ENCODE measurements at regions not wholly inside any gene's neighbourhood (a gene's known extent, or its start where the extent isn't known, plus 50 kb on each side); places are given as distances from the start of the nearest gene placed in this dataset.

DNA sequence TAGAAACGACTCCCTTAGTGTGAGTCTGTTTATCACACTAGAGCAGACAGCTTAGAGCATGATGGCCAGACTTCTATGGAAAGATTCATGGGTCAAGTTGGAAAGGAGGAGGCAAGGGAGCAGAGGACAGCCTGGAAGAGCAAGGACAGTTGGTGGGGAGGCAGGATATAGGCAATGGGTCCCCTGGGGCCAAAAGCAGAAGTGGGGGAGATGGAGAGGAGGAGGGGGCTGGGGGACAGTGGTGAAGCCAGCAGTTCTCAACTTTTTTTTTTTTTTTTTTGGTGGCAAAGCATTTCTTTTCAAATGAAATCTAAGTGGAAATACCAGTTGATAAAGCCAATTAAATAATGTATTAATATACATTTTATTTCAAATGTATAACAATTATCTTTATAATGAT is 197.9 kb downstream of the HRH4 start:
- Mint-ChIP-seq H3K36me3 (ENCODE audit: insufficient read depth) (peaks cover 2% of the 10 kb centered on the region), H3K4me3 (no peak overlapping the region), H3K4me1 (ENCODE audit: low read depth) (peaks cover 17% of the 10 kb centered on the region), H3K9me3 (no peaks in the 10 kb centered on the region), H3K27me3 (ENCODE audit: low read depth) (peaks cover 7% of the 10 kb centered on the region)
- ATAC-seq: no peak
- DNase-seq: no peak

DNA sequence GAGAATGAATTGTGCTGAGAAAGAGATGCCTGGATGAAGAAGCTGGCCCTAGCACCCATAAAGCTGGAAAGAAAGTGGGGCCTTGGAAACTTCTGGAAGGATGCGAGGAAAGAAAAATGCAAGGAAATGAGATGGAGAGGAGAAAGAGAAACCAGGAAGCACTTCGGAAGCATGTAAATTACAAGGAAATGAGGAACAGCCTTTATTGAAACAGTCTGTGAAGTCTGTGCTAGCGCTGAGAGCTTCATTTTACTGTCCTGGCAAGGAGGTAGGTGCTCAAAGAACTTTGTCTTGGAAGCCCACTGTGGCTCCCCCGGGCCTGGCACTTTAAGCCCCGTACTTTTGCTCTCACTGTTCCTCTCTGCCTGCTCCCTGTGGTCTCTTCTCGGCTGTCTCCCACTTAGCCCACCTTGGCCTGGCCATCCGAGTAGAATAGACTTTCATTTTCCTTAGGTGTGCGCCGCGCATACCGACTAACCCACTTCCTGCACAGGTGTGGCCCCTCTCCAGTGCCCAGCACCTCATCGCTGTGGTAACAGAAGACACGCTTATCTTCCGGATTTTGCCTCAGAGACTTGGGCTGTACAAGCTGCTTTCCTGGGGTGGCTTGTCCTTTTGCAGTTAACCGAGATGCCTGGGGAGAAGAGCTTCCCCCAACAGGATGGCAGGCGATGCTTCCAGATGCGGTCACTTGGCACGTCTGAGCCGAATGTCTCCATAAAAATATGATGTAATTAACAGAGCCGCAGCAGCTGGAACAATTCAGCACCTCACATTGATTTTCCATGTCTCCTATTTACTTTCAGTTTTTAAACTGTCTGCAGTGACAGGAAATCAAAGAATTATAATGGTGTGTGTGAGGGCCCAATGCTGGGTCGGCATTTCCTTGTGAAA is 199.6 kb downstream of the HRH4 start:
- Mint-ChIP-seq H3K36me3 (ENCODE audit: insufficient read depth) (peaks cover 2% of the 10 kb centered on the region), H3K27me3 (ENCODE audit: low read depth) (peaks cover 13% of the 10 kb centered on the region), H3K4me1 (ENCODE audit: low read depth) (peaks cover 17% of the 10 kb centered on the region), H3K9me3 (no peaks in the 10 kb centered on the region), H3K4me3 (peak overlapping the region; percentile 72)
- peak; percentile 63 to 72 for ATAC-seq
- DNase-seq: no peak

DNA sequence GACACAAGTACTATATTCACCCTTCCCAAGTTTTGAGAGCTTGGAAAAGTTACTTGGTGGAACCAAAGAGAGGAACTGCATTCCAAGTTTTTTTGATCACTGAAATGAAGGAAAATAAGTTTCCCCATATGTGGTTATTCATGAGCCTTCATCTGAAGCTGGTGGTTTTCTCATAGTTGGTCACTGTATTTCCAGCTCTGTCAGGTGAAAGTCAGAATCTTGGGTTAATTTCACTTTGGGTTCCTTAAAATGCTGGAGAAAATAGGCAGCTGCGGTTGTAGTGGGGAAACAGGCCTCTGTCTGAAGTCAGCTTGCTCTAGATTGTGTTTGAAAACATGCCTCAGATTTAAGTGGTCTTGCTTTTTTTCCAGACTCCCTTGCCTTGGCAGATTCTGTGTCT is 200.5 kb downstream of the HRH4 start:
- peaks cover 13% of the 10 kb centered on the region for H3K27me3 Mint-ChIP-seq (ENCODE audit: low read depth)
- peaks cover 17% of the 10 kb centered on the region for H3K4me1 Mint-ChIP-seq (ENCODE audit: low read depth)
- DNase-seq: no peak
- H3K4me3 Mint-ChIP-seq: no peak overlapping the region
- ATAC-seq: no peak
- no peaks in the 10 kb centered on the region for H3K9me3 Mint-ChIP-seq
- H3K36me3 Mint-ChIP-seq (ENCODE audit: insufficient read depth): peaks cover 2% of the 10 kb centered on the region

DNA sequence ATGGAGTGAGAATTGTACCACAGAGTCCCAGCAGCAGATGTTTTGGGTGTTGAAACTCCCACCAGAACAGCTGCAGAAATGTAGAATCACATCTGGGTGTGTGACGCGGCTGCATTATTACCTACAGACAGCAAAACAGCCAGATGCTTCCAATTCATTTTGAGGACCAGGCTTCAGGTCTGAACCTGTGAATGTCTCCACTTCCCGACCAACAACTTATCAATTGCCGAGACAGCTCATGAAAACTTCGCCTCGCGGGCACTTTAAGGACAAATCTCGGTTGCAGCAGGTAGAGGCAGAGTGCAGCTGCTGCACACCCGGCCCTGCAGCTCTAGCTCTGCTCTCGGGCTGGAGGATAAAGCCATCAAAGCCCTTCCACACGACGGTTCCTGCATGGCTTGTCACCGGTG is 202.0 kb downstream of the HRH4 start:
- DNase-seq (no peak), ATAC-seq (no peak)
- H3K4me1 Mint-ChIP-seq (ENCODE audit: low read depth): peaks cover 17% of the 10 kb centered on the region
- no peak overlapping the region for H3K4me3 Mint-ChIP-seq
- H3K27me3 Mint-ChIP-seq (ENCODE audit: low read depth): peaks cover 13% of the 10 kb centered on the region
- H3K36me3 Mint-ChIP-seq (ENCODE audit: insufficient read depth): peaks cover 2% of the 10 kb centered on the region
- H3K9me3 Mint-ChIP-seq: no peaks in the 10 kb centered on the region

DNA sequence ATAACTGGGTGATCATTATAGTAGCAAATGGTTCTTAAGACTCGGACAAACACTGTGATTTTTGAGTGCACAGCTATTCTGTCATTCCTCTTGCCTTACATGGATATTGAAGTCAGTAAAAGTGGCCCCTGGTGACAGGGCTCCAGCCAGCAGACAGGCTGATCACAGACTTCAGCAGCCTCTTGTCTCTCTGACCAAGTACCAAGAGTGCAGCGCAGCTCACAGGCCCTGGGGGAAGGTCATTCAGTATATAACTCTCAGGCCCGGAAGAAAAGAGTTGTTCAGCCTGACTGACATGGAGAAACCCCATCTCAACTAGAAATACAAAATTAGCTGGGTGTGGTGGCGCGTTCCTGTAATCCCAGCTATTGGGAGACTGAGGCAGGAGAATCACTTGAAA is 202.6 kb downstream of the HRH4 start:
- H3K4me1 Mint-ChIP-seq (ENCODE audit: low read depth): peaks cover 17% of the 10 kb centered on the region
- H3K4me3 Mint-ChIP-seq: no peak overlapping the region
- no peak for DNase-seq
- H3K27me3 Mint-ChIP-seq (ENCODE audit: low read depth): peaks cover 13% of the 10 kb centered on the region
- H3K36me3 Mint-ChIP-seq (ENCODE audit: insufficient read depth): peaks cover 2% of the 10 kb centered on the region
- no peak for ATAC-seq
- H3K9me3 Mint-ChIP-seq: no peaks in the 10 kb centered on the region

DNA sequence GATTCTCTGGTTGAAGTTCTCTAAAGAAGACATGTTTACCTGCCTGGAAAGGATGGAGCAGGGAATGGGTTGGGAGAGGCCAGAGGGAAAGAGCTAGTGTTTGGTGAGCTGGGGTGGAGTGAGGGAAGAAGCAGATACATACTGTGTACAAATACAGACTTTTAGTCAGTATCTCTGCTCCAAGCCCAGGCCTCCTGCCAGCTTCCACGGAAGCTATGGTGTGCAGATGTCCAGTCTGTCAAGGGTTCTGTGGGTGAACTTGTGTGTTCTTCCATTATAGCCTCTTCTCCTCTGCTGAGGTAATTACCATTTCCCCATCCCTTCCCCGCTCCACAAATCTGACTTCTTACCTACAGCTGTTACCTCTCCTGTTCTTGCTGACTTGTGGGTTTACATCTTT is 208.6 kb downstream of the HRH4 start:
- Mint-ChIP-seq H3K9me3 (no peaks in the 10 kb centered on the region), H3K27me3 (ENCODE audit: low read depth) (peaks cover 9% of the 10 kb centered on the region), H3K4me3 (no peak overlapping the region), H3K36me3 (ENCODE audit: insufficient read depth) (no peaks in the 10 kb centered on the region), H3K4me1 (ENCODE audit: low read depth) (no peaks in the 10 kb centered on the region)
- DNase-seq (no peak), ATAC-seq (no peak)

DNA sequence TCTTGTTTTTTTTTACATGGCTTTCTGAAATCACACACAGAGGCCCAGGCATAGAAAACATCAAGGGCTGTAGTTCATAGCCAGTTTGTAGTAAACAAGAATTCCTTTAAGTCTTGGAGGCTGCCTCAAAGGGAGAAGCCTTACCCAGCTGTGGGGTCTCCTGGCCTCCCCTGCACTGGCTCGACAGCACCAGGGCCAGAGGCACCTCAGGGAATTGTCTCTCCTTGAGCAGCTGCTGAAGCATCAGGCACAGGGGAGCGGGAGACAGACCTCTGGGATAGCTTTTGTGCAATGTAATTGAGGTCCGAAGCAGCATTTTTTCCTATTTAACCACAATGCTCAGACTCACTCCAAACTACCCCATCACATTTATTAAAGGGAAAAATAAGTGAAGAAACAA is 209.1 kb downstream of the HRH4 start:
- H3K36me3 Mint-ChIP-seq (ENCODE audit: insufficient read depth): no peaks in the 10 kb centered on the region
- DNase-seq (no peak), ATAC-seq (no peak)
- H3K4me1 Mint-ChIP-seq (ENCODE audit: low read depth): no peaks in the 10 kb centered on the region
- peaks cover 5% of the 10 kb centered on the region for H3K27me3 Mint-ChIP-seq (ENCODE audit: low read depth)
- no peak overlapping the region for H3K4me3 Mint-ChIP-seq
- no peaks in the 10 kb centered on the region for H3K9me3 Mint-ChIP-seq

DNA sequence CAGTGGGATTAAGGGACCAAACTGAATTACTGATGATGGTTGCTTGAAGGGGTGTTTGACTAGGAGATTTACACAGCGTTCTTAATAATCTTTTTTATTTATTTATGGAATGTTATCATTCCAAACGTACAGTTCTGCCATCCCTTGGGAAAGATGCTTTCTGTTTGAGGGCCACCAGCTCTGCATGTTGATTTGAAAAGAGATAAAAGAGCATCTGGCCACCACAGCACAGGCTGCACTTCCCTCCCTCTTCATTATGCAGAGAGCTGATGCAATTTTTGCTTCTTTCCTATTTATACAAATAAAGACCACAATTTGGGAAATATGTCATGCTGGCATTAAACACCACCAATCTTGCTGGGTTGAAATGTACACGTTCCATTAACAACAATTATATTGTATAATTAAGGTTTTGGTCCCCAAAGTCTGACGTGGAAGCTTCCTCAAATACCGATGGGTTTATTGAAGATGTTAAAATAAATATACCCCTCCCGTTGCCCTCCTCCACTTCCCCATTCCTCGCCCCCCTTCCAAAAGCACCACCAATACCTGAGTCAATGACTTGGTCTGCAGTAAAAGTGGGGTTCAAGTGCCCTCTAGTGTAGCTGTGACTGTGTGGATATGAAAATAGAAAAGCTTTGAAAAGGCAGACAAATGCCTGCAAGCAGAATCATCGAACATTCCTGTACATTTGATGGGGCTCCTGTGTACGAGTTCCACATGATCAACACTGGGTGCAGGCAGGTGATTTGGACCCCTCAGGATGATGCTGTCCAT is 211.9 kb downstream of the HRH4 start:
- Mint-ChIP-seq H3K27me3 (ENCODE audit: low read depth) (peaks cover 5% of the 10 kb centered on the region), H3K4me1 (ENCODE audit: low read depth) (no peaks in the 10 kb centered on the region), H3K9me3 (no peaks in the 10 kb centered on the region), H3K4me3 (no peak overlapping the region), H3K36me3 (ENCODE audit: insufficient read depth) (no peaks in the 10 kb centered on the region)
- no peak for DNase-seq
- no peak for ATAC-seq

DNA sequence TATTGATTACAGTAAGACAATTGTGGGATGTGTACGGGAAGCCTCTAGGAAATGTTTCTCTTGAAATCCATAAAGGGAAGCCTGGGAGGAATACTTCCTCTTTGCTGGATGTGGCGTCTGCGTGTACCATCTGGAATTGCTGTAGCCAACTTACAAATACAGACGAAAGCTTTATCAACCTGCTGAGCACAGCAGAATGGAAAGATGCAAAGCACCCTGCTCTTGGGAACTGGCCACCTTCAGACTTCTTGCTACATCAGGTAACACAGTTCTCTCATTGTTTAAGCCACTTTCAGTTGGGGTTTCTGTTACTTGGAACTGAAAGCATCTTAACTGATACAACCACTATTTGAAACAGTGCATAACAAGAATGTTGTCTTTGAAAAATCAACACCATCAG is 213.8 kb downstream of the HRH4 start:
- ATAC-seq: peak; percentile 56 to 65
- no peak overlapping the region for H3K4me3 Mint-ChIP-seq
- no peaks in the 10 kb centered on the region for H3K9me3 Mint-ChIP-seq
- H3K27me3 Mint-ChIP-seq (ENCODE audit: low read depth): peaks cover 6% of the 10 kb centered on the region
- DNase-seq: no peak
- H3K36me3 Mint-ChIP-seq (ENCODE audit: insufficient read depth): no peaks in the 10 kb centered on the region
- H3K4me1 Mint-ChIP-seq (ENCODE audit: low read depth): no peaks in the 10 kb centered on the region

DNA sequence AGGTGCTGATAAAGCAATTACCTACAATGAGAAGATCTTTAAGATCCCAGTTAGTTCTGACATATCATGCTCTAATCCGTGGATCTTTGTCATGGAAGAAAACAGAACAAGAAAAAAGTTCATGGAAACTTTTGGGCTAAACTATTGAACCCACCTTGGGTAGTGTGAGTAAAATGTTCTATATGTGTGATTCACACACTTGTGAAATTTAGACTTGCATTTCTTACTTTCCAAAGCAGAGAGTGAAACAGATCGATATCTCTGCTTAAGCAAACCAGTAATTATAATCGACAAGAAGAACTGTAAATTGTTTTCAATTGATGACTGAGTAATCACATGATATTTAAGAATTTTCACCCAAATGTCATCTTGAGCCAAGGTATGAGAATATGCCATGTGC is 214.2 kb downstream of the HRH4 start:
- H3K27me3 Mint-ChIP-seq (ENCODE audit: low read depth): peaks cover 6% of the 10 kb centered on the region
- no peaks in the 10 kb centered on the region for H3K4me1 Mint-ChIP-seq (ENCODE audit: low read depth)
- no peaks in the 10 kb centered on the region for H3K9me3 Mint-ChIP-seq
- no peak for DNase-seq
- no peaks in the 10 kb centered on the region for H3K36me3 Mint-ChIP-seq (ENCODE audit: insufficient read depth)
- ATAC-seq: peak; percentile 41 to 55
- H3K4me3 Mint-ChIP-seq: no peak overlapping the region

DNA sequence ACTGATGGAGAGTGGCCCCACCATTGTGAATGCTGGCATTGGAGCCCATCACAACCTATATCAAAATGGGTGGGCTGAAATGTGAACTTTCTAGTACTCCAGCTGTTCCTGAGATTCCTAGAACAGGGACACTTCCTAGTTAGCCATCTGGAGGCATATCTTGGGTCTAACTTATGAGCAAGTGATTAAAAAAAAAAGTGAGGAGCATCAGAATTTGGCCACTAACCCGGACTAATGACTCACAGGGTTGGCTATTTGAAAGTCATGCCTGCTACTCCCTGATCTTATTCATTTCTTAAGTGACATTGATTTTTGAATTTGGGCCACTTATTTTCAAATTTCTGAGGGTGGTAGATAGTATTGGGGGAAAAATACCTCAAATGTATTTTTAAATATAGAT is 216.6 kb downstream of the HRH4 start:
- Mint-ChIP-seq H3K4me3 (no peak overlapping the region), H3K9me3 (peaks cover 5% of the 10 kb centered on the region), H3K27me3 (ENCODE audit: low read depth) (peaks cover 4% of the 10 kb centered on the region), H3K36me3 (ENCODE audit: insufficient read depth) (no peaks in the 10 kb centered on the region), H3K4me1 (ENCODE audit: low read depth) (no peaks in the 10 kb centered on the region)
- DNase-seq (no peak), ATAC-seq (no peak)

DNA sequence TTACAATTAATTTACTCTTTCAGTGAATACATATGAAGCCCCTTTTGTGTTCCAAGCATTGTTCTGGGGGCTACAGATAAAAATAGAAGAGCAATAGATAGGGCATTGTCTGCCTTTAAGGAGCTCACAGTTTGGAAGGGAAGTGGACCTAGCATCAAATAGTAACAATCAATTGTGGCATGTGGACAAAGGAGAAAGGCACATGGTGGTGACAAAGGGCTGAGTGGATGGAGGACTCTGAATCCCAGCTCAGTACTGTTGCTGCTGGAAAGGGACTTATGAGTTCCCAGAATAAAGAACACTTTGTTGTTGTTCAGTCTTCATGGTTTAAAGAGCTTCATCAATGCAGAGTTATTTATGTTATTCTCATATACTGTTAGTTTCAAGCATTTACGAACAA is 217.7 kb downstream of the HRH4 start:
- Mint-ChIP-seq H3K4me1 (ENCODE audit: low read depth) (no peaks in the 10 kb centered on the region), H3K4me3 (no peak overlapping the region), H3K27me3 (ENCODE audit: low read depth) (peaks cover 7% of the 10 kb centered on the region), H3K9me3 (peaks cover 5% of the 10 kb centered on the region), H3K36me3 (ENCODE audit: insufficient read depth) (no peaks in the 10 kb centered on the region)
- no peak for DNase-seq
- no peak for ATAC-seq

DNA sequence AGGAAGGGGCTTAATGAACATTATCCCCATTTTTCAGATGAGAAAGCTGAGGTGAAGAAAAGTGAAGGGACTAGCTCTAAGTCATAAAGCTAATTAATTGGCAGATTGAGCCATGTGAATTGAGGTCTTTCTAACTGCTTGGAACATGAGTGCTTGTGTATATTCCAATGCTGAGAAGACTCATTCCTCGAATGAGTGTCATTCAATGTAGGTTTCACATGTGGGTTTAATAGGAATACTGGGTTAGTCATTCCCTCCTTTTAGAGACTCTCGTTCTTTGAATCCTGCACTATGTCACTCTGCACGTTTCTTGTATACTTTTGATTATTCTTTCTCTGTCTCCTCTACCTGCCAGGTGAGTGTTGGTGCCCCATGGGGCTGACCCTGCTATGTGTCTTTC is 218.2 kb downstream of the HRH4 start:
- H3K9me3 Mint-ChIP-seq: peaks cover 5% of the 10 kb centered on the region
- DNase-seq (no peak), ATAC-seq (peak in 1 of 2 donors; percentile 36)
- no peaks in the 10 kb centered on the region for H3K4me1 Mint-ChIP-seq (ENCODE audit: low read depth)
- H3K36me3 Mint-ChIP-seq (ENCODE audit: insufficient read depth): no peaks in the 10 kb centered on the region
- H3K27me3 Mint-ChIP-seq (ENCODE audit: low read depth): peaks cover 7% of the 10 kb centered on the region
- H3K4me3 Mint-ChIP-seq: no peak overlapping the region

DNA sequence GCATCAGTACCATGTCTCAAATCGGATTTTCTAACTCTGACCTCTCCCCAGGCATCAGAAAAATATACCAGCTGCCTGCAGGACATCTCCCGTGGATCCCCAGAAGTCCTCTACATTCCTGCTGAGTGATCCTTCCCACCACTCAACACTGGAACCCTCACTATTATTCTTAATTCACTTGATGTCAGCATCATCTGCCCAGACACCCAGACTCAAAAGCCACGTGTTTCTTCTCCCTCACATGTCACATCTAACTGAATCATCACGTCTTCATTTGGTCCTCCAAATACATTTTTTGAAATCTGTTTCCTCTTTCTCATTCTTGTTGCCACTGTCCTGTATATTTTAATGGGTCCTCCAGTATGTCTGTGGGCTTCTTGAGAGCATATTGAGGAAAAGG is 218.6 kb downstream of the HRH4 start:
- peaks cover 7% of the 10 kb centered on the region for H3K27me3 Mint-ChIP-seq (ENCODE audit: low read depth)

DNA sequence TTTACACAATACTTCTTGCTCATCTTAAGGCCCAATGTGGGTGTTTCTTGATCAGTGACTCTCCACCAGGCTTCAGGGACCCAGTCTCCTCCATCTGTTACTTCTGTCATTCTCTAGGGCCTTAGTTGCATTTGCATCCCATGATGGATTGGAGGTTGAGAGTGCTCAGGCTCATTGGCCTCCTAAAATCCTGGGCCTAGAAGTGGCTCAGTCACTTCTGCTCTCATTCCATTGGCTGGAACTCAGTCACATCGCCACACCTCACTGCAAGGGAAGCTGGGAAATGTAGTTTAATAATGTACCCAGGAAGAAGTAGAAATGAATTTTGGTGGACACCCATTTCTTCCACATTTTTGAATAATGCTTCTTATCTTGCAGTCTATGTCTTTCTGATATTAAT is 223.5 kb downstream of the HRH4 start:
- Mint-ChIP-seq H3K4me3 (no peak overlapping the region), H3K9me3 (peaks cover 5% of the 10 kb centered on the region), H3K4me1 (ENCODE audit: low read depth) (no peaks in the 10 kb centered on the region), H3K27me3 (ENCODE audit: low read depth) (peaks cover 7% of the 10 kb centered on the region), H3K36me3 (ENCODE audit: insufficient read depth) (no peaks in the 10 kb centered on the region)
- no peak for ATAC-seq
- no peak for DNase-seq

More for the DNA sequence above, 218.6 kb downstream of the HRH4 start:
- Mint-ChIP-seq H3K36me3 (ENCODE audit: insufficient read depth) (no peaks in the 10 kb centered on the region), H3K9me3 (peaks cover 5% of the 10 kb centered on the region), H3K4me1 (ENCODE audit: low read depth) (no peaks in the 10 kb centered on the region), H3K4me3 (no peak overlapping the region)
- no peak for ATAC-seq
- DNase-seq: no peak

Measured in activated T-cell treated with anti-CD3 and anti-CD28 coated beads, Interleukin-2, amount 50 U/mL, for 4 hours (primary cell).